NCI-H82 treated with DMSO at 0.1 percent for 48 hours (cell line): ENCODE measurements at regions not wholly inside any gene's neighbourhood (a gene's known extent, or its start where the extent isn't known, plus 50 kb on each side); places are given as distances from the start of the nearest gene placed in this dataset.

Source experiments
- DNase-seq: peaks from one replicate; lab custom pipeline; 2025; ENCODE audit not compliant: unreplicated experiment; lab: John Stamatoyannopoulos, UW

DNA sequence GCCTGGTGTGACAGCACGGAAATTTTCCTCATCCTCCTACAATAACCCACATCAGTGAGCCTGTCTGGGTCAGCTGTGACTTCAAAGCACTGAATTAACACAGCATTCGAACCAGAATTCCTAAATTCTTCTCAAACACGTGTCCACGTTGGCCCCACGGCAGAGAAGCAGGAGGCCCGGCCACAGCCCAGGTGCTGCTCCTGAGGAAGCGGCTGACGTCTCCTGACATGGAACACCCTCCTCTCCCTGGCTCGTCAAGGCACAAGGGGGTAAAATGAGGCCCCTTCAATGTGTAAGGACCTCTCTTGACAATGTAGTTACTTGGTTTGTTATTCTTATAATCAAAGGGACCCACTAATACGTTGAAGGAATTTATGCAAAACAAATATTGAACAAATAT is 156.3 kb upstream of the GSC start:
- no peak for DNase-seq

DNA sequence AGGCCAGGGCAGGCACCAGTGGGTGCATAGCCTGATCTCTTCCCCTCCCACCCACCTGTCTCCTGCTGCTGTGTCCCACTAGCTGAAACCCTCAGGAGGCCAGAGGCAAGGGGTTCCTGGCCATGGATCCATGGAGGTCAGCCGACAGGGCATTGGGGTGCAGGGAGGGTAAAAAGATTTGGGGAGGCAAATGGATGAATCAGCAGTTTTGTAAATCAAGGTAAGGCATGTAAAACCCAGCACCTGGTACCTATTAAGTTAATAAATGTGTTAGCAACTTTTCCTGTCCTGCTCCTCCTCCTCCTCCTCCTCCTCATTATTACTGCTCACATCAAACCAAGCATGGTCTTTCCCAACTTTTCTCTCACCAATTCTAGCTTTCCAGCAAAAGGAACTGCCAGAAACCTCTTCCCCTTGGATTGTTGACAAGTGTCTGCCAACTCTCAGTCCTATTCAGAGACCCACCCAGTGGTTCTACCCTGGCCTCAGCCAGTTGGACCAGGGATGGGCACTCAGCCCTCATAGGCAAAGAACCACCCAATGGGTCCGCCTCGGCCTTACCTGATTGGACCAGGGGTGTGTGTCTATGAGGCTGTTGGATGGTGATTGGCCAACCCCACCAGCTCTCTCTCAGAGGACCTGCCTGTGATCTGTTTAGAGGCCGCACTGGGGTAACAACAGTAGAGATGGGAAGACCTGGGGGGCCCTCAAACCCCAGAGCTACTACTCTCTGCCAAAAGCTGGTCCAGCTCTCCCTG is 155.7 kb upstream of the GSC start:
- no peak for DNase-seq

DNA sequence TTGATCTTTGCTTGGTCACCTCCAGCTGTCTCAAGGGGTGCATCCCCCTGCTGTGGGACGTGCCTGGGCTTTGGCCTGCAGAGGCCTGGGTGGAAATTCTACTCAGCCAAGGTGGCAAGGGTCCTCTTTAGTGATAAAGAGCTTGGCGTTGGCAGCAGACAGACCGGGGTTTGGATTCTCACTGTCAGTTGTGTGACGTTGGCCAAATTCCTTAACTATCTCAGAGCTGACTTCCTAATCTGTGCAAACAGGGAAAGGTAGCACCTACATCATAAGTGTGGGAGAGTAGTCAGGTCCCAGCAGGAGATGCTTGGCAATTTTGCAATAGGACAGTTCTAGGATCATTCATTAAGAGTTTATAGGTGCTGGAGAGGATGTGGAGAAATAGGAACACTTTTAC is 154.3 kb upstream of the GSC start:
- no peak for DNase-seq

DNA sequence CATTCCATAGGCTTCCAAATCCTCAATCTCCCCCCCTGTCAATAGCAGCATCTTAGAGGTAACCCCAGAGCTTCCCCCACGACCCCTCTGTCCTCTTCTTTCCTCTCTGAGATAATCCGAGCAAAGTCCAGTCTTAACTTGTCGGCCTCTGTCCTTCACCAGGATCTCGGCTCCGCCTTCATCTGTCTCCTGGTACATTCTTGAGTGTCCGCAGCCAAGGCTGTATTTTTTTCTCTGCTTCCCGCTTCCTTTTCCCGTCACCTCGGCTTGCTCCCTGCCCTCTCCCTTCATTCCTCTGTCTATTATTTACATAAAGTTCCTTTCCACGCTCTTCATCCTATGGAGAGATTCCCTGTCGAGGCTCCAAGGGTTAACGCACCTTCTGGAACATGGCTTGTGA is 153.9 kb upstream of the GSC start:
- no peak for DNase-seq

DNA sequence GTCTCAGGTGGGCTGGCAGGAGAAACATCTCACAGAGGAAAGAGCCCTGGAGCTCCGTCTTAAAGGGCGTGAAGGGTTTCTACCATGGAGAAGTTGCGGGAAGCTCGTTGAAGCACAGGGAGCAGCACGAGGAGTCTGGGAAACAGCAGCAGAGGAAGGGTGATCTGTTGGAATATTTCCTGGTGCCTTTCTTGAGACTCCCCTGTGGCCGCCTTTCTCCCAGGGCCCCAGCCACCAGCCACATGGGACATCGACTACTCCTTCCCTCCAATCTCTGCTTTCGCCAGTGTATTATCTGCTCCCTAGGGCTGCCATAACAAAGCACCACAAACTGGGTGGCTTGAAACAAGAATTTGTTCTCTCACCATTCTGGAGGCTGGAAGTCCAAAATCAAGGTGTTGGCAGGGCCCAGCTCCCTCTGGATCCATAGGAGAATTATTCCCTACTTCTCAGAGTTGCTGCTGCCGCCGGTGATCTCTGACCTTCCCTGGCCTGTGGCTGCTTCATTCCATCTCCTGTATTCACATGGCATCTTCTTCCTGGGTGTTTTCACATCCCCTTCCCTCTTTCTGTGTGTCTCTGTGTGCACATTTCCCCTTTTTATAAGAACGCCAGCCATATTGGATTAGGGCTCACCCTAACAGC is 152.8 kb upstream of the GSC start:
- no peak for DNase-seq

DNA sequence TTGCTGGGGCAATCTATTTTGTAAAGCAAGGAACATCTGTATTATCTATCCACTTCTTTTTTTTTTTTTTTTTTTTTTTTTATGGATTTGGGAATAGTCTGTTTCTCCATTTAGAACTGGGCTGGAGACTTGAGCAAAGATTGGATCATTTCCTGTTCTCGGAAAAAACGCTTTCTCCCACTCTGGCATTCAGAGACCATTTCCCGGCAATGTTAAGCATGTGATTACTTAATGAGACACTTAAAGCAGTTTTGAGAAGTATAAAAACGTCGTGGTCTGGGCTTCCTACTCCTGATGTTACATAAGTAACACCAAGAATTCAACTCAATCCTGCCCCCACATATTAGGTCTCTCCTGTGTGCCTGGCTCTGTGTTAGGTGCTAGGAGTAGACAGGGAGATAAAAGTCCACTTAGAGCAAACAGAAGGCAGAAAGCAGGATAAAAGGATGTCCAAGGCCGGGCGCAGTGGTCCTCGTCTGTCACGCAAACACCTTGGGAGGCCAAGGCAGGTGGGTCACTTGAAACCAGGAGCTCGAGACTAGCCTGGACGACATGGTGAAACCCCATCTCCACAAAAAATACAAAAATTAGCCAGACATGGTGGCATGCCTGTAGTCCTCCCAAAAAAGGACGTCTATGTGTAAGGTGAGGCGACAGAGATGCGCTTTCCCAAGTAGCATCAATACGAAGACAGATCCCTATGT is 152.1 kb upstream of the GSC start:
- DNase-seq, result no peak

DNA sequence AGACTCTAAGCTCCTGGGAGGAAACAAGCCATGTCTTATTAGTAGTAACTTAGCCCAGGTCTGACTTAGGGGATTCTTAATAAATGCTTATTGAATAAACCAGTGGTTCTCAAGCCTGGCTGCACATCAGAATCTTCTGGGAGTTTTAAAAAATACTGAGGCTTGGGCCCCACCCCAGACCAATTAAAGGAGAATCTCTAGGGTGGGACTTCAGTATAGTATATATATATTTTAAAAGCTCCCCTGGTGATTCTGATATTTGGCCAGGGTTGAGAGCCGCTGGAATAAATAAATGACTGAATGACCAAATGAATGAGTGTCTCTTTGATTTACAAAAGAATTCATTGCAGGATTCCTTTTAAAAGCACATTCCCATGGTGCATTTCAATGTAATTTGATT is 151.5 kb upstream of the GSC start:
- no peak for DNase-seq

DNA sequence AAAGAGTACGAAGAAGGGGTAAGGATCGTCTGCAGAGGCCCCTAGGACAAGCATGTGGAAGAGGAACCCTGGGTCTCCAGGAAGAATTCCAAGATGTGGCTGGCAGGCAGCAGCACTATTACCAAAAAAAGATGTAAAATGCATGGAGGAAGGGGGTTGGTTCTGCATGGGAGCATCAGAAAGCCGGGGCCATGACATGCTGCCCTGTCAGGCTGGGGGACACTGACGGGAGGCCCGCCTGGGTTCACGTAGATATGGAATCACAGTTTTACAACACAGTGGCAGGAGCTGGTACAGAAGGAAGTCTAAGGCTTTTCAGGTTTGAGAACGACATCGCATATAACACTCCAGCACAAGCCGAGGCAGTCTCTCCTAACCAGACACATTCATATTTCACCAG is 150.0 kb upstream of the GSC start:
- no peak for DNase-seq

DNA sequence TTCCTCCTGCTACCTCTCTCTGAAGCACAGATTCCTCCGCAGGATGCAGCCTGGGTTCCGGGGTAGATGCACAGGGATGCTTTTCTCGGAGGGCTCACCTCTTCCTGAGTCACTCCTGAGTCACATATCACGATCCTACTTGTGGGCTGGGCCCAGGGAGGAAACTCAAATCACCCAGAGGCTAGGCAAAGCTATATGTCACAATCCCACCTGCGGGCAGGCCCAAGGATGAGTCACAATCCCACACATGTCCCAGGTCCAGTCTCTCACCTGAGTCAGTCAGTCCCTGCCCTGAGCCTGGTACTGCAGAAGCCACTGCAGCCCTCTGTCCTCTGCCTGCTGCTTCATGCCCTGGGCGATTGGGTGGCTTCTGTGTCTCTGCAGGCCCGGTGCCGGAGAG is 149.0 kb upstream of the GSC start:
- no peak for DNase-seq

DNA sequence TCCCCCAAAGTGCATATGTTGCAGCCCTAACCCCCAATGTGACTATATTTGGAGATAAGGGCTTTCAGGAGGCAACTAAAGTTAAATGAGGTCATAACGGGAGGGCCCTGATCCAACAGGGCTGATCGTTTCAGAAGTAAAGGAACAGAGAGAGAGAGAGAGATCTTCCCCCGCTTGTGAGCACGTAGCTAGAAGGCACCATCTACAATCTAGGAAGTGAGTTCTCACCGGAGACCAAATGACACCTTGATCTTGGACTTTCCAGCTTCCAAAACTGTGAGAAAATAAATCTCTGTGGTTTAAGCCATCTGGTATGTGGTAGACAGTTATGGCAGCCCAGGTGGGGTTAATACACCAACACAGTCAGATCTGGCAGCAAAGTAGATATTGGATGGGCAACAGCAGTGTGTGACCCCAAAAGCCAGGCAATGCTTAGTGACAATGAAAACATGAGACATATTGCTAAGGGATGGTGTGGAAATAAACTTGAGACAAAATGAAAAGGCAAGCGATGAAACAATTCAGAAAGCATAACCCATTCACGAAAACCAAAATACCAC is 147.2 kb upstream of the GSC start:
- DNase-seq, result no peak

DNA sequence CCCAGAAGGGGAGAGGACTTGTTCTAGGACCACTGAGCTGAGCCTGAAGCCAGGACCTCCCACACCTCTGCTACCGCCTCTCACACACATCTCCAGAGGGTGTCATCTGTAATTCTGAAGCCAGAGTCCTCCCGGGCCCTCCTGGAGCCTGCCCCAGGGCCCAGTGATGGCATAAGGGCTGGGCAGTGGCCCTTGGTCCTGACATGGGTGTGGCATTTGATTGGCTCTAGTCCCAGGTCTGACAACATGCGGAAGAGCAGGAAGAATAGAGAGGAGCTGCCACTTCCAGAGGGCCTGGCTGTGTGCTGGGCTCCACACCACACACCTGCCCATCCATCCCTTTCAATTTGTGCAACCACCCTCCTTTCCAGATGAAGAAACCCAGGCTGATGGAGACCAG is 144.3 kb upstream of the GSC start:
- DNase-seq, result no peak

DNA sequence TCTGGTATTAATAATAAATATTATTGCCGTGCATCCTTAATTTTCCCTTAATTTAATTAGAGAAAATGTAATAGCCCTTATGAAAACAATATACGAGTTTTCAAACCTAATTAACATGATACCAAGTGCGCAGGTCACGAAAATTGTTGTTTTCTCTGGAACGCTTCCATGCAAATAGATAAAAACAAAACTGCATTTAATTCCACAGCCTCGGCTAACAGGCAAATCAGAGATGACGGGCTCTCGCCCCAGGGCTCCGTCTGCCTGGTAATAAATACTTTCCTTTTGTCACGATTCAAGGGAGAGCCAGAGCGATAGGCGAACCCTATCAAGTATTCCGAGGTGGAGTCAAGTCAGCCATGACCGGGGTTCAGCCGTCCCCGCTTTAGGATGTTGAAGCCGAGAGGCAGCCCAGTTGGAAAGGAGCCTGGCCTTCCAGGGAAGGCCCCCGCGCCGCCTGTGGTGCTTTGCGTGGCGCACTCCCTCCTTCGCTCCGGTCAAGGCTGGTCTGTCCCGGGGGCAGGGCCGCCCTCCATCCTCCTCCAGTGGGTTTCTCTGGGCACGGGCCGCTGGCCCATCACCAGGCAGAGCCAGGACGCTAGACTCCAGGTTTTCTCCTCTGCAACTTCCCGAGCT is 137.8 kb upstream of the GSC start:
- DNase-seq, result no peak

DNA sequence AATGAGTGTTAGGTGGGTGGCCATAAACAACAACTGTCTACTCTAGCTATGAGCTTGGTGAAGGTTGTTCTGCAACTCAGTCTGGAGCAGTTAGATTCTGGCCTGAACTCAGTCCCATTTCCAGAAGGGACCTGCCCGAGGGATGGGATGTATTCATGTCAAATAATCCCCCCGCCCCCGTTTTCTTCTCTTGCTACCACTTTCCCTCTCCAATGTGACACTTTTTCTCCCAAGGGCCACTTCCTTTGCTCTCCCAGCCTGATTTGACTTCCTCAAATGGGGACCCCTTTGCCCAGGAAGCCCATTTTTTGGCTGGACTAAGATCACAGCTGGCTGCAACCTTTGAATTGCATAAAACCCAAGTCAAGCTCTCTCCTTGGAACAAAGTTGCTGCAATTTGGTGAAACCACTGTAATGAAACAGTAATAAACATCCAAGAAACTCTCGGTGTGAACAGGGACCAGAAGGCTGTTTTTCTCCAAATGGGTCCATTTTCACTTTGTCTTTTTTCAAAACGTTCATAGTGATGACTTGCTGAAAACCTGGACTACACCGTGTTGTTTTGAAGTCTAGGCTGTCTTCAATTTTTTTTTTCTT is 137.2 kb upstream of the GSC start:
- no peak for DNase-seq

DNA sequence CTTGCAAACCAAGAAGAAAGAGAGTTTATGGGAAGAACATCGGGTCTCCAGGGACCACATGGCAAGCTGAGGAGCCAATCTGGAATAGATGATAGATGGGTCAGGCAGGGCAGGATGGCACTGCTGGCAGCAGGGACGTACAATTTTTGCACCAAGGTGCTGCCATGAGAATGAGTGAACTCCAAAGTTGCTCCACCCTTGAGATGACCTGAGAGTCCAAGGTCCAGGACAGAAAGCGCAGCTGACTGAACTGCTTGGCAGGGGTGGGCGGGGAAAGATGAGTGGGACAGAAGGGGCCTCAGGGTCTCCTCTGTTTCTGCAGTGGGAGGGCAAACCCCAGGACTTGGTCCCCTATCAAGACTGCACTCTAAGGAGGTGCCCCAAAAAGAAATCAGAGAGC is 136.7 kb upstream of the GSC start:
- DNase-seq, result no peak

DNA sequence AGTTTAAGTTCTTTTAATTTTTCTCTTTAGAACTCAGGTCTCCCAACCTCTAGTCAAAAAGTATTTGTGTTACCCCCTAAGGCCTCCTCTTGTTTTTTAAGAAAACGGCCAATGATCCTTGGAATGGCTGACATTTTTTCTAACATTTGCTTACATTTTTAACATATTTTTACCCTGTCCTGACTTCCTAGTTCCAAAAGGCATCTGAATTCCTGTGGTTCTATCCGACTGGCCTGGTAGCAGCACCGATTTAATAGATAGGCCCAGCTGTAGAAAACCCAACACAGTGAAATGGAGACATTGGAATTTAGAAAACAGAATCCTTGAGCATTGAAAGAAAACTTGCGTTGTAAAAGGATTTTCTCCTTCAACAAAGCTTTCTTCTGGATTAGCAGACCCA is 134.7 kb upstream of the GSC start:
- no peak for DNase-seq

DNA sequence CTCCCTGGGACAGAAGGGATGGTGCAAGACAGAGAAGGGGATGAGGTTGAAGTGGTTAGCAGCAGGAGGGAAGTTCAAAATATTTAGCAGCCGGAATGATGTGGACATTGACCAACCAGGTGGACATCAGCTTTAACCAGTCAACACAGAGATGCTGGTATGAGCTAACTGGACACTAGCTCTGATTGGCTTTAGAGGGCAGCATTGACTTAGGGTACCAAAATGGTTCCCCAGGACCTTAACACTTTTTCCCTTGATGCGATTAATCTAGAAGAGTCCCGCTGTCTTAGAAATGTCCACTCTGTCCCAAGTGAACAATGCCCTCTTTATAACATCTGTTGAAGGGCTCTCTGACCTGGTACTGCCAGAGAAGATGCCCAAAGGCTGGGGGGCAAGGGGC is 134.0 kb upstream of the GSC start:
- DNase-seq, result no peak

DNA sequence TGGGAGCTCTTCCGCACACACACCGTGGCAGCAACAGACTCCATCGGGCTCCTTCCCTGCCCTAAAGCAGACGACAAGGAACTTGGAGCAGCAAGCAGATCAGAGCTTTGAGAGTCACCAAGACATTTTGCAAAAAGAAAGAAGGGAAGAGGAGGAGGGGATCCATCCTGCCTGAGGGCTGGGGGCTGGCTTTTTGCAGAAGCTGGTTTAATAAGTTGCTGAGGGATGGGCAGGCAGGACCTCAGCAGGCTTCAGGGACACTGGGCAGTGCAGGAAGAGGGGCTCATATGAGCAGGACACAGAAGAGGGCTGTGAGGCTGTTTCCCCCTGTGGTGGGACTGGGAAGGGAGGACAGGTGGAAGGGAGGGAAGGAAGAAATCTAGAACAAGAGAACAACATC is 133.4 kb upstream of the GSC start:
- no peak for DNase-seq

DNA sequence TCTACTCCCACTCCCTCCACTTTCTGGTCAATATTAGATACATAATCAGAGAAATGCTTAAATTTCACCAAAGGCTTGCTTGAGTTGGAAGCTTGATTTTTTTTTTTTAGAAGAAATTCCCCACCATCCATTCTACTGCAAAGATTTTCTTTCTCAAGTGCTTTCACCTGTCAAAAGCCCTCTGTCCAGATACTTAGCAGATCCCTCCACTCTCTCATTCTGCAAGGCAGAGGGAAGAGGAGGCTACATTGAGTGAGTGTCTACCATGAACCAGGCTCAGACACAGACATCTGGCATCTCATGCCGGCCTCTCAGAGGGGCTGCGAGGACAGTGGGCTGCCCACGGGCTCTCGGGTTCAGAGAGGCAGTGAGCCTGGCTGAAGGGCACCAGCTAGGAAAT is 127.6 kb upstream of the GSC start:
- DNase-seq, result no peak

DNA sequence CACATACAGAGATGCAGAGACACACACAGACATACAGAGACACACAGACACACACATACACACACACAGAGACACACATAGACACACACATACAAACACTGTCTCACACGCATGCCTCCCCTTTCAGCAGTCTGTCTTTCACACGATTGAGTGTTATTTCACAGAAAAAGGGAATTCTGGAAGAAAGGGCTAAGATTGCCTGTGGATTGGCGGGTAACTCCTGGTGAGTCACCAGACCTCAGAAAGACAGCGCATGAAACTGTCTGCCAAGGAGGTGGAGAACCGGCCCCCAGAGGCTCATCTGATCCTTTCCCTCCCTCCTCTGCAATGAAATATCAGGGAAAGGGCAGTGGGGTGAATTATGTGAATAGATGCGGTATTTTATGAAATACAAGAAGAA is 127.2 kb upstream of the GSC start:
- DNase-seq, result no peak

DNA sequence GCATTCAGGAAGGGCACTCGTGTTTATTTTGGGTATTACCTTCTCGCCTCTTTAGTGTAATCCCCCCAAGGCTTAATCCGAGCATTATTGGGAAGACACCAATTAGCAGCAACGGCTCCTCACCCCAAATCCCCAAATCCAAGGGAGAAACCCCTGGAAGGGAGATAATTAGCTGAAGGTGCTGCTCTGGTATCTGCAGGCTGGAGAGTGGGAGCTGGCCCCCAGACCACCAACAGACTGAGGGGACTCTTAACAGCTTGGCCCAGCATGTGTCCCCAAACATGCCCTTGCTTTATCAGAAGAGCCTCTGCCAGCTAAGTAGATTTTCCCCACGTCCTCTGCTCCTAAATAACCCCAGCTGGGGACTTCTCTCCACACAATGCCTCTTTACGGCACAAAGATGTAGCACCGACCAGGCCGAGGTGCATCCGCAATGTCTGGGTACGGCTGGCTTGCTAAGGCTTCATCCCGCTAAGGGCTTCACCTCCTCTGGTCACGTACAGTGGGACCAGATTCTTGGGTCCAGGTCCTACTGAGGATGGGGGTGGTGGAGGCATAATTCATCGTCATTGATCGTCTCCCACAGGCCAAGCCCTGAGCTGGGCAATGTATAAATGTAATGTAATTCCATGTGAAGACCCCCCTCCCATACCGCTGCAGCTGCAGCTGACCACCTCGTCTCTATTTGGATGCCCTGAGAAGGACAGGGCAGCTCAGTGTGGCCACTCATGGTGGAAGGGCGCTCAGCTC is 123.7 kb upstream of the GSC start:
- peak; percentile 30 for DNase-seq

DNA sequence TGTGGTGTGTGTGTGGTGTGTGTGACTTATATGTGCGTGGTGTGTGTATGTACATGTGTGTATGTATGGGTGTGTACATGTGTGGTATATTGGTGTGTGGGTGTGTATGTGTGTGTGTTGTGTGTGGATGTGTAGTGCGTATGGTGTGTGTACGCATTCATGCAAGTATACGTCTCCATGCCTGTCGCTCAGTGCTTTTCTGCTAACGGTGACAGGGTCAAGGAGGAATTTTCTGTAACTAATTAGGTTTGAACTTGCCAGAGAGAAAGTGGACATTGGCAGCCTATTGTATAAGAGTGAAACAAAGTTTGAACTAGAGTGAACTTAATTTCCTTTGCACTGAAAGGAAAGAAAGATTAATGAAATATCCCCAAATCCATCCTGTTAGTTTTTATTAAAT is 120.9 kb upstream of the GSC start:
- DNase-seq, result no peak
